ENCODE measurements at regions not wholly inside any gene's neighbourhood (a gene's known extent, or its start where the extent isn't known, plus 50 kb on each side); places are given as distances from the start of the nearest gene placed in this dataset.

DNA sequence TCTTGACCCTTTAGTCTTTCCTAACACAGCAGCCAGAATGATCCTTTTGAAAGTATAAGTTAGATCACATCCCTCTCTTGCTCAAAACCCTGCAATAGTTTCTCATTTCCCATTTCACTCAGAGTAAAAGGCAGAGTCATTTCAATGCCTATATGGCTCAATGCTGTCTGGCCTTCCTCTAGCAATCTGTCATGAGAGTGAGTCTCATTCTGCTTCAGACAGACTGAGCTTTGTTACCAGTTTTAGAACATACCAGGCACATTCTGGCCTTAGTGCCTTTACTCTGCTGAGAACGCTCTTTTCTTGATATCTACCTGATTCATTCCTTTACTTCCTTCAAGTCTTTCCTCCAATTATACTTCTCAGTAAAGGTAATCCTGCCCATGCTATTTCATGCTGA lies 372.8 kb upstream of the PKN2 start:
- TF ChIP-seq CTCF (conservative IDR thresholded peaks at IDR 0.05) = no peak
- 90 to 91% methylated on average over 1 of the region's 1 CpG for WGBS, 2 experiments (ENCODE audit: insufficient coverage in 1 of 2, insufficient read length in 1 of 2)
- peaks cover 2% of the 10 kb centered on the region for H3K27me3 ChIP-seq (ENCODE audit: control insufficient read depth, insufficient read depth, low read length, poor library complexity, severe bottlenecking)
- no peak for DNase-seq
- no peaks in the 10 kb centered on the region for H3K36me3 ChIP-seq (ENCODE audit: control insufficient read depth, insufficient read depth, low read length)
- H3K9ac ChIP-seq (ENCODE audit: extremely low read depth, low read length, poor library complexity, severe bottlenecking) = no peak overlapping the region
- H3K36me3 Mint-ChIP-seq (ENCODE audit: low read depth) = no peaks in the 10 kb centered on the region
- H3K27ac ChIP-seq (ENCODE audit: low read depth, low read length) = no peak overlapping the region
- H3K4me3 Mint-ChIP-seq = no peak overlapping the region
- H3K4me3 ChIP-seq (ENCODE audit: low read length) = no peak overlapping the region
- H3K4me1 ChIP-seq (ENCODE audit: control insufficient read depth, insufficient read depth, low read length) = no peaks in the 10 kb centered on the region
- peaks cover 4% of the 10 kb centered on the region for H3K27me3 Mint-ChIP-seq (ENCODE audit: insufficient read depth)
- H3K4me1 Mint-ChIP-seq = no peaks in the 10 kb centered on the region
- peaks cover 27% of the 10 kb centered on the region for H3K9me3 Mint-ChIP-seq
- no peak overlapping the region for H3K27ac Mint-ChIP-seq
- peaks cover 45% of the 10 kb centered on the region for H3K9me3 ChIP-seq (ENCODE audit: control insufficient read depth, low read length)

- 95% methylated on average over 2 of the region's 2 CpGs; no CpG with 5 or more reads in 1 of the 2 experiments for WGBS, 2 experiments (ENCODE audit: insufficient coverage in 1 of 2, insufficient read length in 1 of 2)
- H3K4me1 Mint-ChIP-seq = no peaks in the 10 kb centered on the region
- no peak overlapping the region for H3K4me3 ChIP-seq (ENCODE audit: low read length)
- H3K36me3 Mint-ChIP-seq (ENCODE audit: low read depth) = no peaks in the 10 kb centered on the region
- H3K9me3 ChIP-seq (ENCODE audit: control insufficient read depth, low read length) = peaks cover 39% of the 10 kb centered on the region
- H3K27me3 ChIP-seq (ENCODE audit: control insufficient read depth, insufficient read depth, low read length, poor library complexity, severe bottlenecking) = no peaks in the 10 kb centered on the region
- no peaks in the 10 kb centered on the region for H3K4me1 ChIP-seq (ENCODE audit: control insufficient read depth, insufficient read depth, low read length)
- no peak for TF ChIP-seq CTCF (conservative IDR thresholded peaks at IDR 0.05)
- DNase-seq = no peak
- H3K36me3 ChIP-seq (ENCODE audit: control insufficient read depth, insufficient read depth, low read length) = no peaks in the 10 kb centered on the region
- no peak overlapping the region for H3K9ac ChIP-seq (ENCODE audit: extremely low read depth, low read length, poor library complexity, severe bottlenecking)
- no peak overlapping the region for H3K4me3 Mint-ChIP-seq
- H3K9me3 Mint-ChIP-seq = peaks cover 27% of the 10 kb centered on the region
- H3K27me3 Mint-ChIP-seq (ENCODE audit: insufficient read depth) = no peaks in the 10 kb centered on the region
- H3K27ac Mint-ChIP-seq = no peak overlapping the region
- no peak overlapping the region for H3K27ac ChIP-seq (ENCODE audit: low read depth, low read length)
Measured at GRCh38 chr1:88311907-88312306, 372.2 kb upstream of the PKN2 start.

DNA sequence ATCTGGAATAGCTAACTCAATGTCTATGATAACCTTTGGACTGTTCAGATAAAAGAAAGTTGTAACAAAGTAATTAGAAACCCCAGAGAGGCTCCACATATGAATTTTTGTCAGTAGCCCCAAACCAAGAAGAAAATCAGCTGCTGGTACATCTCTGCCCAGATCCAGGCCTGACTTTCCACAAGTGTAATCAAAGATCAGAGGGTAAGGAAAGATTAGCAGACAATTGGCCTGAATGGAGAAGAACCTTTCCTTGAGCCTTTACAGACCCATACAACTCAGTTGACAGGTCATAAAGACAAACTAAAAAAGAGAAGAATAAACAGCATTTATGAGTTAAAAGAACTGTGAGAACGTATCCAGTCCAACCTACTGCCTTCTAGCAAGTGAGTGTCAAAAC lies 366.7 kb upstream of the PKN2 start:
- H3K27ac ChIP-seq (ENCODE audit: low read depth, low read length) = no peak overlapping the region
- TF ChIP-seq CTCF (conservative IDR thresholded peaks at IDR 0.05) = no peak
- H3K27ac Mint-ChIP-seq = no peak overlapping the region
- H3K9me3 ChIP-seq (ENCODE audit: control insufficient read depth, low read length) = no peaks in the 10 kb centered on the region
- no peak overlapping the region for H3K4me3 ChIP-seq (ENCODE audit: low read length)
- no peaks in the 10 kb centered on the region for H3K27me3 ChIP-seq (ENCODE audit: control insufficient read depth, insufficient read depth, low read length, poor library complexity, severe bottlenecking)
- no peak for DNase-seq
- no peaks in the 10 kb centered on the region for H3K9me3 Mint-ChIP-seq
- no peaks in the 10 kb centered on the region for H3K36me3 Mint-ChIP-seq (ENCODE audit: low read depth)
- H3K4me1 Mint-ChIP-seq = no peaks in the 10 kb centered on the region
- no peaks in the 10 kb centered on the region for H3K4me1 ChIP-seq (ENCODE audit: control insufficient read depth, insufficient read depth, low read length)
- H3K27me3 Mint-ChIP-seq (ENCODE audit: insufficient read depth) = no peaks in the 10 kb centered on the region
- no peak overlapping the region for H3K4me3 Mint-ChIP-seq
- WGBS, 2 experiments (ENCODE audit: insufficient coverage in 1 of 2, insufficient read length in 1 of 2) = 91% methylated on average over 1 of the region's 1 CpG; no CpG with 5 or more reads in 1 of the 2 experiments
- H3K36me3 ChIP-seq (ENCODE audit: control insufficient read depth, insufficient read depth, low read length) = no peaks in the 10 kb centered on the region
- no peak overlapping the region for H3K9ac ChIP-seq (ENCODE audit: extremely low read depth, low read length, poor library complexity, severe bottlenecking)
